ENCODE measurements at regions not wholly inside any gene's neighbourhood (a gene's known extent, or its start where the extent isn't known, plus 50 kb on each side); places are given as distances from the start of the nearest gene placed in this dataset.
A peak's percentile ranks its signal among the peaks of the same experiment; 100 is the strongest.

GRCh38 chr2:161019311-161019710, 140.9 kb upstream of the TANK start:
- Histone ChIP-seq H3K36me3 (replicated peaks in 1 of 2) (no peaks in the 10 kb centered on the region), H3K4me3 (no peak overlapping the region), H3K27me3 (no peaks in the 10 kb centered on the region), H3K27ac (no peak overlapping the region), H3K4me1 (replicated peaks in 1 of 2) (peaks cover 0 to 9% of the 10 kb centered on the region in 2 donors), H3K9me3 (replicated peaks in 1 of 3) (no peaks in the 10 kb centered on the region)
- intact Hi-C loops (cut with DNase I), result no loop called here
- no peak for TF ChIP-seq POLR2A (IDR thresholded peaks at IDR 0.05)
- TF ChIP-seq, protein P1, sequence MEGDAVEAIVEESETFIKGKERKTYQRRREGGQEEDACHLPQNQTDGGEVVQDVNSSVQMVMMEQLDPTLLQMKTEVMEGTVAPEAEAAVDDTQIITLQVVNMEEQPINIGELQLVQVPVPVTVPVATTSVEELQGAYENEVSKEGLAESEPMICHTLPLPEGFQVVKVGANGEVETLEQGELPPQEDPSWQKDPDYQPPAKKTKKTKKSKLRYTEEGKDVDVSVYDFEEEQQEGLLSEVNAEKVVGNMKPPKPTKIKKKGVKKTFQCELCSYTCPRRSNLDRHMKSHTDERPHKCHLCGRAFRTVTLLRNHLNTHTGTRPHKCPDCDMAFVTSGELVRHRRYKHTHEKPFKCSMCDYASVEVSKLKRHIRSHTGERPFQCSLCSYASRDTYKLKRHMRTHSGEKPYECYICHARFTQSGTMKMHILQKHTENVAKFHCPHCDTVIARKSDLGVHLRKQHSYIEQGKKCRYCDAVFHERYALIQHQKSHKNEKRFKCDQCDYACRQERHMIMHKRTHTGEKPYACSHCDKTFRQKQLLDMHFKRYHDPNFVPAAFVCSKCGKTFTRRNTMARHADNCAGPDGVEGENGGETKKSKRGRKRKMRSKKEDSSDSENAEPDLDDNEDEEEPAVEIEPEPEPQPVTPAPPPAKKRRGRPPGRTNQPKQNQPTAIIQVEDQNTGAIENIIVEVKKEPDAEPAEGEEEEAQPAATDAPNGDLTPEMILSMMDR (IDR thresholded peaks at IDR 0.05), result no peak
- no peak for DNase-seq
- WGBS, 4 donors, result 75 to 95% (median 89%) methylated on average over 5 of the region's 5 CpGs

GRCh38 chr2:161020437-161020836, 139.8 kb upstream of the TANK start:
- intact Hi-C loops (cut with DNase I), result no loop called here
- 94 to 100% (median 97%) methylated on average over 2 of the region's 2 CpGs for WGBS, 4 donors

DNA sequence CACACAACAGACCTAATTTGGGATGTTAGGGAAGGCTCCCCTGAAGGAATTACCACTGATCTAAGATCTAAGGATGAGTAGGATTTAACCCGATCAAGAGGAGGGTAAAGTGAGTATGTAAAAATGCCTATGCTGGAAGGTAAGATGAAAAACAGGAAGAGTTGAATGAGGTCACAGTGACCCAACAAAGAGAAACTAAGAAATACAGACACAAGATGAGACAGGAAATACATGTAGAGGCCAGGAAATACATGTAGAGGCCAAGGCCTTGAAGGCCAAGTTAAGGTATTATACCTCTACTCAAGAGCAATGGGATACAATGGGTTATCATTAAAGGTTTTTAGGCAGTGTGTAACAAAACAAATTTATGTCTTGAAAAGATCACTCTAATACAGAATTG, 131.6 kb upstream of the TANK start:
- H3K9me3 ChIP-seq (replicated peaks in 1 of 3), result no peaks in the 10 kb centered on the region
- DNase-seq, result no peak
- H3K27ac ChIP-seq, result no peak overlapping the region
- no peaks in the 10 kb centered on the region for H3K4me1 ChIP-seq (replicated peaks in 1 of 2)
- H3K27me3 ChIP-seq, result no peaks in the 10 kb centered on the region
- H3K4me3 ChIP-seq, result no peak overlapping the region
- no peaks in the 10 kb centered on the region for H3K36me3 ChIP-seq (replicated peaks in 1 of 2)
- intact Hi-C loops (cut with DNase I), result no loop called here
- 91 to 100% (median 99%) methylated on average over 1 of the region's 1 CpG for WGBS, 4 donors
- no peak for TF ChIP-seq POLR2A (IDR thresholded peaks at IDR 0.05)
- TF ChIP-seq, protein P1 (IDR thresholded peaks at IDR 0.05), result no peak

More at GRCh38 chr2:161020437-161020836, 139.8 kb upstream of the TANK start:
- no peak overlapping the region for H3K27ac ChIP-seq
- H3K4me1 ChIP-seq (replicated peaks in 1 of 2), result peaks cover 0 to 9% of the 10 kb centered on the region in 2 donors
- H3K27me3 ChIP-seq, result no peaks in the 10 kb centered on the region
- H3K9me3 ChIP-seq (replicated peaks in 1 of 3), result no peaks in the 10 kb centered on the region
- no peak for TF ChIP-seq POLR2A (IDR thresholded peaks at IDR 0.05)
- no peak for DNase-seq
- H3K36me3 ChIP-seq (replicated peaks in 1 of 2), result no peaks in the 10 kb centered on the region
- no peak overlapping the region for H3K4me3 ChIP-seq

- no peaks in the 10 kb centered on the region for H3K27me3 ChIP-seq
- 86 to 92% (median 89%) methylated on average over 5 of the region's 5 CpGs for WGBS, 4 donors
- intact Hi-C loops (cut with DNase I), result no loop called here
- no peaks in the 10 kb centered on the region for H3K9me3 ChIP-seq (replicated peaks in 1 of 3)
- H3K36me3 ChIP-seq (replicated peaks in 1 of 2), result no peaks in the 10 kb centered on the region
- no peak overlapping the region for H3K4me3 ChIP-seq
- no peak for DNase-seq
- no peak overlapping the region for H3K27ac ChIP-seq
- H3K4me1 ChIP-seq (replicated peaks in 1 of 2), result no peaks in the 10 kb centered on the region
- no peak for TF ChIP-seq POLR2A (IDR thresholded peaks at IDR 0.05)
- TF ChIP-seq, protein P1 (IDR thresholded peaks at IDR 0.05), result no peak
These were observed 130.9 kb upstream of the TANK start for GRCh38 chr2:161029321-161029720.

DNA sequence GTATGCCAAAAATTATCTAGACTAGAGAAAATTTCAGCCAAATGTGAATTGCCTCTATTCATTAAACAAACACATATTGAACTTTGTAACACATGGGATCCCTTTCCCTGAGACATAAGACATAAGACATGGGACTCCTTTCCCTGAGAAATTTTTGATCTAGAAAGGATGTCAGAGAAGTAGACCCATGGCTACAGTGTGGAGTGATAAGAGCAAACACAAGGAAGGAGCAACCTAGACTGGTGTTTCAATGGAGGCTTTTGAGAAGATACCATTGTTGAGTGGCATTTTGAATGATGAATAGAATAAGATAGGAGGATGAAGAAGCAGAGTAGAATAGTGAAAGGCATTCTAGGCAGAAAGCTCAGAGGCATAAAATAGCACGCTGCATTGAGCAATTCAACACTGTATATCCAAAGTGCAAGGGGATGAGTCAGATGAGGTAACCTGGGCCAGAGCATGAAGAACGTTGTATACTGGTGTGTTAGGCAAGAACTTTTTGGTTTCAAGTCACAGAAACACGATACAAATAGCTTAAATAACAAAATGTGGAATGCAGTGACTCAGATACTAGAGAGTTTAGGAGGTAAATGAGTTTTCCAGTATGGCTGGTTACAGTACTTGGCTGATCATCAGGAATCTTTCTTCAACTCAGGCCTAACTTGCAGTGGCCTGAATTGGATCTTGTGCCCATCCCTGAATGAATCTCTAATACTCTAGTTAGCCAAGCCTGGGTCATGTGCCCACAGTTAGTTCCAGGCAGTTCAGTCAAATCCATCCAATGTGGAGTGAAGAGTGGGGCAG, 129.8 kb upstream of the TANK start:
- Histone ChIP-seq H3K4me3 (no peak overlapping the region), H3K36me3 (replicated peaks in 1 of 2) (no peaks in the 10 kb centered on the region)
- intact Hi-C loops (cut with DNase I), result no loop called here

More for the DNA sequence above, 129.8 kb upstream of the TANK start:
- Histone ChIP-seq H3K27ac (peak overlapping the region in 1 of 5 donors; percentile 13), H3K4me1 (replicated peaks in 1 of 2) (no peaks in the 10 kb centered on the region), H3K27me3 (no peaks in the 10 kb centered on the region), H3K9me3 (replicated peaks in 1 of 3) (no peaks in the 10 kb centered on the region)
- 62 to 84% (median 64%) methylated on average over 3 of the region's 3 CpGs for WGBS, 4 donors
- DNase-seq, result no peak
- TF ChIP-seq, protein P1 (IDR thresholded peaks at IDR 0.05), result no peak
- TF ChIP-seq POLR2A (IDR thresholded peaks at IDR 0.05), result no peak
